ENCODE measurements at regions not wholly inside any gene's neighbourhood (a gene's known extent, or its start where the extent isn't known, plus 50 kb on each side); places are given as distances from the start of the nearest gene placed in this dataset.
A peak's percentile ranks its signal among the peaks of the same experiment; 100 is the strongest.

DNA sequence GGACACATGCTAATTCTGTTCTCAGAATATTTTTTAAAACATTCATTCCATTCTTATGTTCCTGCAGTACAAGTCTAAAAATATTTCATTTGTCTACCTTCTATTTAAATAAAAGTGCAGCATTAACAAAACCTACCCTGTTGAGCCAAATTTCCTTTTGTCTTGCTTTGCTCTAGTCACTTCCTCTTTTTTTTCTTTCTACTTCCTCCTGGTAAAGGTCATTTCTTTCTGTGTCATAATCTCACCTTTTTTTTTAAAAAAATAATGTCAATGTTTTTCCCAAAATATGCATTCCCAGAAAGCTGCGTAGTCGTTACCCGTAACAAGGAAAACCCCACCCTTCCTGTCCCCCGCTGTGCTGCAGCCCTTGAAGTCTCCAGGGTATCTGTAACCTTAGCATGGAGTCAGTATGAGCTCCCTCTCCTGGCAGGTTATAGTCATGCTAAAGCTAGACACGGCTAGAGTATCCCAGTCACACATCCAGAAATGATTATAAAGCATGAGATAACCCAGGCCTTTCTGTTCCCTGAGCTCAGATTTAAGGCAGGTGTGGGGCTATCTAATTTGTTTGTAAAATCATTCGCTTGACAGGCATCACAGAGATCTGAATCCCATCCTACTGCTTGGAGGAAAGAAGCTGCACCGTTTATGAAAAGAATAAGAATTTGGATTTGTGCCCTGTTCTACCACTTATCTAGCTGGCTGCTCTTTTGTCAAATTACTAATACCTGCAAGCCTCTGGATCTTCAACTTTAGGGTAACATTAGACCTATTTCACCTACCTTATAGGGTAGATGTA lies 51.1 kb upstream of the EED start:
- TF ChIP-seq EZH2 (IDR thresholded peaks at IDR 0.05; ENCODE audit: insufficient read depth, low read length), result no peak
- TF ChIP-seq, protein P1, sequence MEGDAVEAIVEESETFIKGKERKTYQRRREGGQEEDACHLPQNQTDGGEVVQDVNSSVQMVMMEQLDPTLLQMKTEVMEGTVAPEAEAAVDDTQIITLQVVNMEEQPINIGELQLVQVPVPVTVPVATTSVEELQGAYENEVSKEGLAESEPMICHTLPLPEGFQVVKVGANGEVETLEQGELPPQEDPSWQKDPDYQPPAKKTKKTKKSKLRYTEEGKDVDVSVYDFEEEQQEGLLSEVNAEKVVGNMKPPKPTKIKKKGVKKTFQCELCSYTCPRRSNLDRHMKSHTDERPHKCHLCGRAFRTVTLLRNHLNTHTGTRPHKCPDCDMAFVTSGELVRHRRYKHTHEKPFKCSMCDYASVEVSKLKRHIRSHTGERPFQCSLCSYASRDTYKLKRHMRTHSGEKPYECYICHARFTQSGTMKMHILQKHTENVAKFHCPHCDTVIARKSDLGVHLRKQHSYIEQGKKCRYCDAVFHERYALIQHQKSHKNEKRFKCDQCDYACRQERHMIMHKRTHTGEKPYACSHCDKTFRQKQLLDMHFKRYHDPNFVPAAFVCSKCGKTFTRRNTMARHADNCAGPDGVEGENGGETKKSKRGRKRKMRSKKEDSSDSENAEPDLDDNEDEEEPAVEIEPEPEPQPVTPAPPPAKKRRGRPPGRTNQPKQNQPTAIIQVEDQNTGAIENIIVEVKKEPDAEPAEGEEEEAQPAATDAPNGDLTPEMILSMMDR (IDR thresholded peaks at IDR 0.05; ENCODE audit: insufficient read depth, low read depth, low read length), result peak; percentile 73
